ENCODE measurements at regions not wholly inside any gene's neighbourhood (a gene's known extent, or its start where the extent isn't known, plus 50 kb on each side); places are given as distances from the start of the nearest gene placed in this dataset.
"Not testable (repeated sequence)": the region's sequence is repeated elsewhere in the genome, so short reads cannot be mapped to it uniquely, and the experiment has no call there.

DNA sequence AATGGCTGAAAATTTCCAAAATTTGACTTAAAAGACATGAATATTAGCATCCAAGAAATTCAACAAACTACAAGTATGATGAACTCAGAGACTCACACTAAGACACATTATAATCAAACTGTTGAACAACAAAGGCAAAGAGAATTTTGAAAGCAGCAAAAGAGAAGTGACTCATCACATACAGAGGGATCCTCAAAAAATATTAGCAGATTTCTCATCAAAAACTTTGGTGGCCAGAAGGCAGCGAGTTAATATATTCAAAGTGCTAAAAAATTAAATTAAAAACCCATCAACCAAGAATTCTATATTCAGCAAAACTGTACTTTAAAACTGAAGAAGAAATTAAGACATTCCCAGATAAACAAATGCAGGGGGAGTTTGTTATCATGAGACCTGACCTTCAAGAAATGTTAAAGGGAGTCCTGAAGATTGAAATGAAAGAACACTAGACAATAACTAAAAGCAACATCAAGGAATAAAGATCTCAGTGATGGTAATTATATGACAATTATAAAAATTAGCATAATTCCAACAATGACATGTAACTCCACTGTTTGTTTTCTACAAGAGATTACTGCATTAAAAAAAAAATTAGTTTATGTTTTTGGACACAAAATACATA, 150.0 kb downstream of the RNASET2 start:
- Mint-ChIP-seq H3K27ac (no peak overlapping the region), H3K36me3 (peaks cover 11% of the 10 kb centered on the region), H3K4me1 (no peaks in the 10 kb centered on the region), H3K9me3 (peaks cover 4 to 29% (median 27%) of the 10 kb centered on the region in 3 donors), H3K4me3 (peak overlapping the region in 1 of 4 donors; percentile 7), H3K27me3 (no peaks in the 10 kb centered on the region)

DNA sequence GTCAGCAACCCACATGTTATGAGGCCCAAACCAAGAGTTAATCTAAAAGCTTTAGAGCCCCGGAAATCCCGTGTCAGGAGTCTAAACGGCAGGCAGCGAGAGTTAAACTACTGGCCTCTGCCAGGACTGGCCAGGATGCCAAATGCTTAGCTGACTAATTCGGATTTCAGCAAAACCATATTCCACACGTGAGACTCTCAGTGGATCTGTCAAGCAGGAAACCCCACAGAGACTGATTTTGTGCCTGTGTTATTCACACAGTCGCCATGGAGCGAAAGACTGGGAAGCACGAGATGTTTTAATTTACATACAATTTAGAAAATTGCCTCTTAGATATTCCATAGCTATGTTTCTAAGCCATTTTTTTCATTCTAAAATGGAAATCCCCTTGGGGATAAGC, 152.9 kb downstream of the RNASET2 start:
- peaks cover 9% of the 10 kb centered on the region for H3K36me3 Mint-ChIP-seq

DNA sequence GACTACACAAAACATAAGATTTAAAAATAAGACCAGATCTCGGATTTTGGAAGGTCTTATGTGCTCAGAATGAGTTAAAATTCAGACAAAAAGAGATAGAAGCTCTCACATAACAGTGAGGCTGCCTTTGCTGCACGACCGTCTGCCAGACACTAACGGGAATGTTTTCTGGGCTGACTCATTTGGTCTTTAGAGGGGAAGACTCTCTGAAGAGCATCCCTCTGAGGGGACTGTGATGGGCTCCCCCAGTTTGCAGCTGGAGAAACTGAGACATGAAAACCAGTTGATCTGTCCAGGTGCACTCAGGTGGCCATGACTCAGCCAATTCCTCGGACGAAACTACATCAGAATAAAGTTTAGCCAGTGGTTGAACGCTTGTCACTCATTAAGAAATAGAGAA, 153.9 kb downstream of the RNASET2 start:
- no peaks in the 10 kb centered on the region for H3K27me3 Mint-ChIP-seq
- H3K36me3 Mint-ChIP-seq, result peaks cover 9% of the 10 kb centered on the region
- H3K9me3 Mint-ChIP-seq, result peaks cover 4 to 23% (median 19%) of the 10 kb centered on the region in 3 donors
- no peaks in the 10 kb centered on the region for H3K4me1 Mint-ChIP-seq
- H3K27ac Mint-ChIP-seq, result no peak overlapping the region
- H3K4me3 Mint-ChIP-seq, result no peak overlapping the region

More for the DNA sequence above, 152.9 kb downstream of the RNASET2 start:
- Mint-ChIP-seq H3K27me3 (no peaks in the 10 kb centered on the region), H3K4me3 (no peak overlapping the region), H3K4me1 (no peaks in the 10 kb centered on the region), H3K27ac (no peak overlapping the region), H3K9me3 (peaks cover 4 to 29% (median 27%) of the 10 kb centered on the region in 3 donors)

DNA sequence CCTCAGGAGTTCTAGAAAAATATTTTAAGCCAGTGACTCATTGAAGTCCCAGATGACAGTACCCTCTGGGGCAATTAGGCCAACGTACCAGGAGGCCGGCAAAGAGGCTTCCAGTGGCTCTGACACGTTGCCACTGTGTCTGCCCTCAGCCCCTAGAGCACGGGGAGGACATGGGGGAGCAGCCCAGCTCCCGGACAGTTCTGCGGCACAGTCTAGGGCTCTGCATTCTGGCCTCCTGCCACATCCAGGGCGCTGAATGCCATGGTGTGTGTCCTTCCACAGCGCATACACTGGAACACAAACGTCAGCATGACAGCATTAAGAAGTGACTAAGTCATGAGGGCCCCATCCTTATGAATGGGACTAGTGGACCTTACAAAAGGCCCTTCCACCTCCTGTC, 156.2 kb downstream of the RNASET2 start:
- H3K27me3 Mint-ChIP-seq, result no peaks in the 10 kb centered on the region
- H3K36me3 Mint-ChIP-seq, result peaks cover 1% of the 10 kb centered on the region
- H3K4me1 Mint-ChIP-seq, result no peaks in the 10 kb centered on the region
- H3K4me3 Mint-ChIP-seq, result no peak overlapping the region
- peaks cover 0 to 2% (median 0%) of the 10 kb centered on the region in 3 donors for H3K9me3 Mint-ChIP-seq
- no peak overlapping the region for H3K27ac Mint-ChIP-seq

DNA sequence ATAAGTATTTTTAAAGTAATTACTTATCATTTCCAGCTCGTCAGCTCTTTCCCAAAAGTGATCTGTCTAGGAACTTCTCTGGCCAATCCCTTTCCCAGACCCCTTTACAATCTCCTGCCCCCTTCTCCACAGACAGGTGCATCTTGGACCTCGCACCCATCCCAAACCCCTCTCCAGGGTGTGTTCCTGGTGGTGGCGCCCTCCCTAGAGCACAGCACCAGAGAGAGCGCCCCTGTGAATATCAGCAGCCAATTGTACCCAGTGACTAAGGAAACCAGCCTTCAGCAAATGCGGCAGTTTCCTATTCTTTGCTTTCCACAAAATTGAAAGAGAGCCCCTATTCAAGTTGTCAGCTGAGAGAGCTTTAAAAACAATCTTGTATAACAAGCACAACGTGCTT, 157.7 kb downstream of the RNASET2 start:
- peaks cover 1% of the 10 kb centered on the region for H3K36me3 Mint-ChIP-seq
- no peaks in the 10 kb centered on the region for H3K9me3 Mint-ChIP-seq
- no peak overlapping the region for H3K27ac Mint-ChIP-seq
- H3K4me3 Mint-ChIP-seq, result no peak overlapping the region
- H3K27me3 Mint-ChIP-seq, result no peaks in the 10 kb centered on the region
- no peaks in the 10 kb centered on the region for H3K4me1 Mint-ChIP-seq

DNA sequence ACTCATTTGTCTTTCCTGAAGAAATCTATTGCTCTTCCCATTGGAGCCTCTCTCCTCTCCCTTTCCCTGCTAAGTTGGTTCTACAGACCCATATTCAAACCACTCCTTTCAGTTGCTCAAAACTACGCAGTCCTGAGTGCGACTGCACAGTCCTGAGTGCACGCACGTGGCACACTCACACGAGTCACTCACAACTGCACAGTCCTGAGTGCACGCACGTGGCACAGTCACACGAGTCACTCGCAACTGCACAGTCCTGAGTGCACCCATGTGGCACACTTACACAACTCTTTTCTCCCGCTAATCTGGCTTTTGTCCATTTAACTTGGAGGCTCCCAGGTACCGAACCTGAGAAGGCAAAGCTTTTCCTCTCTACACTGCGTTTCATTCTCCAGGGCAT, 159.7 kb downstream of the RNASET2 start:
- H3K27ac Mint-ChIP-seq, result no peak overlapping the region
- no peak overlapping the region for H3K4me3 Mint-ChIP-seq
- no peaks in the 10 kb centered on the region for H3K27me3 Mint-ChIP-seq
- H3K36me3 Mint-ChIP-seq, result peaks cover 1% of the 10 kb centered on the region
- no peaks in the 10 kb centered on the region for H3K4me1 Mint-ChIP-seq
- no peaks in the 10 kb centered on the region for H3K9me3 Mint-ChIP-seq

DNA sequence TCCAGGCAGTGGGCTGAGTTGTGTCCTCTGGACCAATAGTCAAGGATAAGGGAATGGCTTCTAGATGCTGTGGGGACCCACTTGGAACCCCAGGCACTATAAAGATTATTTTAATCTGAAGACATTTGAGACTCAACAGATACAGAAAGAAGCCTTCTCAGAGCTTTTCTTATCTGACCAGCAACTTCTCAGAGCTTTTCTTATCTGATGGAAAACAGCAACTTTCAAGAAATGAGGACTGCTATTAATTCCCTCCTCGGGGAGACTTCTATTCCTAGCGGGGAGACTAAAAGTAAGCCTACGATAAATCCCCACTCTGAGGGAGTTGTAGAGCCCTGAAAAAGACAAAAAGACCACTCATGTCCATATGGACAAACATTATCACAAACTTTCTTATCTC, 160.5 kb downstream of the RNASET2 start:
- H3K27me3 Mint-ChIP-seq, result no peaks in the 10 kb centered on the region
- no peak overlapping the region for H3K4me3 Mint-ChIP-seq
- H3K4me1 Mint-ChIP-seq, result no peaks in the 10 kb centered on the region
- no peak overlapping the region for H3K27ac Mint-ChIP-seq
- no peaks in the 10 kb centered on the region for H3K36me3 Mint-ChIP-seq
- no peaks in the 10 kb centered on the region for H3K9me3 Mint-ChIP-seq

DNA sequence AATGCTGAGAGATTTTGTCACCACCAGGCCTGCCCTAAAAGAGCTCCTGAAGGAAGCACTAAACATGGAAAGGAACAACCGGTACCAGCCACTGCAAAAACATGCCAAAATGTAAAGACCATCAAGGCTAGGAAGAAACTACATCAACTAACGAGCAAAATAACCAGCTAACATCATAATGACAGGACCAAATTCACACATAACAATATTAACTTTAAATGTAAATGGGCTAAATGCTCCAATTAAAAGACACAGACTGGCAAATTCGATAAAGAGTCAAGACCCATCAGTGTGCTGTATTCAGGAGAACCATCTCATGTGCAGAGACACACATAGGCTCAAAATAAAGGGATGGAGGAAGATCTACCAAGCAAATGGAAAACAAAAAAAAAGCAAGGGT, 163.8 kb upstream of the RPS6KA2 start:
- not testable (repeated sequence) for H3K27ac Mint-ChIP-seq, H3K9me3 Mint-ChIP-seq, H3K27me3 Mint-ChIP-seq, H3K36me3 Mint-ChIP-seq, H3K4me1 Mint-ChIP-seq, H3K4me3 Mint-ChIP-seq

DNA sequence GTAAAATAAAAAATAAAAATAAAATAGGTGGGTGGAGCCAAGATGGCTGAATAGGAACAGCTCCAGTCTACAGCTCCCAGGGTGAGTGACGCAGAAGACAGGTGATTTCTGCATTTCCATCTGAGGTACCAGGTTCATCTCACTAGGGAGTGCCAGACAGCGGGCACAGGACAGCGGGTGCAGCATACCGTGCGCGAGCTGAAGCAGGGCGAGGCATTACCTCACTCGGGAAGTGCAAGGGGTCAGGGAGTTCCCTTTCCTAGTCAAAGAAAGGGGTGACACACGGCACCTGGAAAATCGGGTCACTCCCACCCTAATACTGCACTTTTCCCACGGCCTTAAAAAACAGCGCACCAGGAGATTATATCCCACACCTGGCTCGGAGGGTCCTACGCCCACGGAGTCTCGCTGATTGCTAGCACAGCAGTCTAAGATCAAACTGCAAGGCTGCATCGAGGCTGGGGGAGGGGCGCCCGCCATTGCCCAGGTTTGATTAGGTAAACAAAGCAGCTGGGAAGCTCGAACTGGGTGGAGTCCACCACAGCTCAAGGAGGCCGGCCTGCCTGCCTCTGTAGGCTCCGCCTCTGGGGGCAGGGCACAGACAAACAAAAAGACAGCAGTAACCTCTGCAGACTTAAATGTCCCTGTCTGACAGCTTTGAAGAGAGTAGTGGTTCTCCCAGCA, 161.9 kb upstream of the RPS6KA2 start:
- not testable (repeated sequence) for H3K36me3 Mint-ChIP-seq, H3K27me3 Mint-ChIP-seq, H3K27ac Mint-ChIP-seq, H3K4me3 Mint-ChIP-seq, H3K9me3 Mint-ChIP-seq, H3K4me1 Mint-ChIP-seq

DNA sequence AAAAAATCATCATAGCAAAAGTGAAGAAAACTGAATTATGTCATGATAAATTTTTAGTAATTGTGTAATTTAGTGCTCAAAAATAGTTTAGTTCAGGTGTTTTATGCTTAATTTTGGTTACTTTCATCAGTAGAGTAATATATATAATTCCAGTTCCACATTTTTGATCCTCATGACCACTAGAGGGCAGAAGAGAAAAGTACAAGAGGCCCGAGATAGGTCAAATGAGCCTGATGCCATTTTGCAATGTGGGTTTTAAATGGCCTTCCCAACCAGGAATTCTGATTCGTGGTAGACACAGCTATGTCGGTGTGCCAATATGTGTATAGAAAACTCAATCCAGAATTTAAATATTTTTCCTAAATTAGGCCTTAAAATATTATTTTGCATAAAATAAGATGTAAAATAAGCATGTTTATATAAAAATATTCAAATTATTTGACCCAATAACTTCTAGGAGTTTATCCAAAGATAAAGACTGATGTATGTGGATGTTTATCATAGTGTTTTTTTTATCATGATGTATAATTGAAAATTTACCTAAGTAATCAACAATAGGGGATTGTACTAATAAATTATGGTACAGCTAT, 159.7 kb upstream of the RPS6KA2 start:
- Mint-ChIP-seq H3K27ac (no peak overlapping the region), H3K4me3 (no peak overlapping the region), H3K27me3 (no peaks in the 10 kb centered on the region), H3K4me1 (no peaks in the 10 kb centered on the region), H3K9me3 (no peaks in the 10 kb centered on the region), H3K36me3 (peaks cover 2% of the 10 kb centered on the region)

DNA sequence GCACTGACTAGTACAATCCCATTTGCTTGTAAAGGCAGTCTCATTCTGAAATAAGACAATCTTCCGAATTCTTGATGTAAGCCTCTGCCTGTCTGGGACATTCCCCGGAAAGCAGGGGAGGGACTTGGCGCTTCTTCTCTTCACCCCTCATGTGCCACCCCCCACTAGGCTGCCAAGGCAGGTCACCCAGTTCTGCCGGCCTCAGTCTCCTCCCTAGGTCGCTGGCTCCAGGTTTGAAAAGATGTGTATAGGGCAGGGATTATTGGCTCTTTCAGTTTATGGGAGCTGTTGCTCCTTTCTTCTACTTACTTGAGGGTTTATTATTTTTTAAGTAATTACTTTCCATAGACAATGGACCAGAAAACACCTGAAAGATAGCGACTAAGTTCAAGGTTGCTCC, 158.1 kb upstream of the RPS6KA2 start:
- no peak overlapping the region for H3K27ac Mint-ChIP-seq

DNA sequence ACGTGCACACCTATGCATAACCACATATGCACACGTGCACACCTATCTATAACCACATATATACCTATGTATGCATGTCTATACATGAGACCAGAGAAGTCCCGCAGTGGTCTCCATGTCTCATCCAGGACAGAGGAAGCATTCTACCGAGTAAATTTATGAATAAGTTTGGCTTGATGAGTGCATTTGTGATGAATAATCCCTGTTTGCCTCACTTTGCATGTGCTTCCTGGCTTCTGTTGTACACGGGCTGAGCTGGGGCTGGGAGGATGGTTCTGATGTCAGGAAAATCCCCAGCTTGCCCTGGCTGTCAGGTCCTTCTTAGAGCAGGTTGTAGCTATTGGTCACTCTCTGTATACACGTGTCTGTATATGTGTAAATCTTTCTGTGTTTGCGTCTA, 157.6 kb upstream of the RPS6KA2 start:
- Mint-ChIP-seq H3K36me3 (no peaks in the 10 kb centered on the region), H3K27me3 (no peaks in the 10 kb centered on the region), H3K4me3 (no peak overlapping the region), H3K27ac (no peak overlapping the region), H3K9me3 (no peaks in the 10 kb centered on the region), H3K4me1 (no peaks in the 10 kb centered on the region)

More for the DNA sequence above, 158.1 kb upstream of the RPS6KA2 start:
- Mint-ChIP-seq H3K9me3 (no peaks in the 10 kb centered on the region), H3K36me3 (peaks cover 2% of the 10 kb centered on the region), H3K27me3 (no peaks in the 10 kb centered on the region), H3K4me1 (no peaks in the 10 kb centered on the region), H3K4me3 (no peak overlapping the region)

DNA sequence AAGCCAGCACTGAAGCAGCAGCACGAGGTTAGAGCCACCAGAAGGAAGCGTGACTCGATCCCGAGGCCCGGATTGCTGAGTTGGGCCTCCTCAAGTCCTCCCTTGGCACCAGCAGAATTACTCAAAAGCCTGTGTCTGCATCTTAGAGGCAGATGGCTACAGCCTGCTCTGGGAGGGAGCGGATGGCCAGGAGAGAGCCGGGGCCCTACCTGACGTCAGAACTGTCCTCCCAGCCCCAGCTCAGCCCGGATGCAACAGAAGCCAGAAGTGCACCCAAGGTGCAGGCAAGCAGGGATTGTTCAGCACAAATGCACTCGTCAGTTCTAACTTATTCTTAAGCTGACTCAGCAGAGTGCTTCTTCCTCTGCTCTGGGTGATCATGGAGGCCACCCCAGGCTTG, 155.5 kb upstream of the RPS6KA2 start:
- Mint-ChIP-seq H3K4me3 (no peak overlapping the region), H3K4me1 (no peaks in the 10 kb centered on the region), H3K36me3 (peaks cover 2% of the 10 kb centered on the region), H3K27ac (no peak overlapping the region), H3K9me3 (no peaks in the 10 kb centered on the region), H3K27me3 (no peaks in the 10 kb centered on the region)

DNA sequence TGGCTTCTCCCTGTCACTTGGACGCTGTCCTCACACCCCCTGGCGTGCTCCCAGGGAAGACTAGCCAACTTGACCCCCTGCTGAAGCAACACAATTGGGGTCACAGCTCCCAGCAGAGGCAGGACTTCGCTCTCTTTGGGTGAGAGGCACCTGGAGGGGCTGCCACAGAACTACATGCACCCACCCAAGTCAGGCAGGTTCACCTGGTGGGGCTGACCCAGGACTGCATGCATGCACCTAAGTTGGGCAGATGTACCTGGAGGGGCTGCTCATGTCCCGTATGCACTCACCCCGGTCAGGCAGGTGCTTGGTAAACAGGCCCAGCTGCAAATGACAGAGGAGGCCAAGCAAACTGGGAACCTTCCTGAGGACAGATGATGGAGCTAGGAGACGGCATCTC, 154.3 kb upstream of the RPS6KA2 start:
- peaks cover 3% of the 10 kb centered on the region for H3K27me3 Mint-ChIP-seq
- no peak overlapping the region for H3K4me3 Mint-ChIP-seq
- no peak overlapping the region for H3K27ac Mint-ChIP-seq
- peaks cover 2% of the 10 kb centered on the region for H3K36me3 Mint-ChIP-seq
- no peaks in the 10 kb centered on the region for H3K9me3 Mint-ChIP-seq
- no peaks in the 10 kb centered on the region for H3K4me1 Mint-ChIP-seq

DNA sequence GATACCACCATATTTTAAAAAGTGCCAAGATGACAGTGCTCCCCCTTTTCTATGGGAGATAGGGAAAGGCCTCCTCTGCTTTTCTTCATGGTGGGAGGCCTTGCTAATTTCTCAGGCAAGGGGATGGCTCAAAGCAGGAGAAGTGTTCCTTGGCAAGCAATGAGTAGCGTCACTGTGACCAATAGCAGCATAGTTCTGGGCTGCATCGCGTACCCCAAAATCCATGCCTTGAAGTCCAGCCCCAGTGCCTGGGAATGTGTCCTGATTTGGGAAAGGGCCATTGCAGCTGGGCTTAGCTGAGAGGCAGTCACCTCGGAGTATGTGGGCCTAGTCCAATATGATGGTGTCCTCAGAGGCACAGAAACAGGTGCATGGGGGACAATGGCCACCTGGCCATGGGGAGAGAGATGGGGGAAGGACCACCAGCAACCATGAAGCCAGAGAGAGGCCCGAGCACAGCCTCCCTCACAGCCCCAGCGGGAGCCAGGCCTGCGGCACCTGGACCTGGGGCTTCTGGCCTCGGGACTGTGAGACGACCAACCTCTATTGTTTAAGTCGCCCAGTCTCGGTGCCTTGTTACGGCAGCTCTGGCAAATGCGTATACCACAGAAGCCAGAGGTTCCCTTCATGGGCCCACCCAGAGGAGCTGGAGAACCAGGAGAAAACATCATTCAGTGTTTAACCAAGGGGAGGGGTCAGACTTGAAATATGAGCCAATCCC, 153.1 kb upstream of the RPS6KA2 start:
- Mint-ChIP-seq H3K4me1 (peaks cover 0 to 4% (median 0%) of the 10 kb centered on the region in 3 donors), H3K27ac (no peak overlapping the region), H3K36me3 (peaks cover 2% of the 10 kb centered on the region), H3K9me3 (no peaks in the 10 kb centered on the region), H3K4me3 (no peak overlapping the region), H3K27me3 (peaks cover 3% of the 10 kb centered on the region)
